GM18867 (cell line): ENCODE measurements at regions not wholly inside any gene's neighbourhood (a gene's known extent, or its start where the extent isn't known, plus 50 kb on each side); places are given as distances from the start of the nearest gene placed in this dataset.

Experiments used
- ATAC-seq: cut with Tn5 transposase; IDR thresholded peaks from one replicate; pipeline ENCODE4 v1.9.1; 2021; ENCODE audit warnings: mild to moderate bottlenecking, moderate library complexity; ENCODE audit not compliant: unreplicated experiment

DNA sequence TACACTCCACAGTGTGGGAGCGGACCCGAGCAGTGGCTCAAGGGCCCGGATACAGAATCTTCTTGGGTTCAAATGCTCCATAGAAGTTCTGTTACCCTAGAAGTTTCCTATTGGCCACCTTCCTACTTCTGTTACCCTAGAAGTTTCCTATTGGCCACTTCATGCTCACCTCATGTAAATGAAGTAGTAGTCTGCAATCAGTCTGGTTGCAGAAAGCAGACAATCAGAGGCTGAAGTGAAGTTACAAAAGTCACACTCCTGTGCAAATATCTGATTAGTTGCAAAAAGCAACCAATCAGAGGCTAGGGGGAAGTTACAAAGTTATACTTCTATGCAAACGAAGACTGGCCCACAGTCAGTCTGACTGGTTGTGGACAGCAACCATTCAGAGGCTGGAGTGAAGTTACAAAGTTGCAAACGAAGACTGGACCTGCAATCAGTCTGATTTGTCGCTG lies 77.8 kb upstream of the CPNE8 start:
- ATAC-seq, result no peak

DNA sequence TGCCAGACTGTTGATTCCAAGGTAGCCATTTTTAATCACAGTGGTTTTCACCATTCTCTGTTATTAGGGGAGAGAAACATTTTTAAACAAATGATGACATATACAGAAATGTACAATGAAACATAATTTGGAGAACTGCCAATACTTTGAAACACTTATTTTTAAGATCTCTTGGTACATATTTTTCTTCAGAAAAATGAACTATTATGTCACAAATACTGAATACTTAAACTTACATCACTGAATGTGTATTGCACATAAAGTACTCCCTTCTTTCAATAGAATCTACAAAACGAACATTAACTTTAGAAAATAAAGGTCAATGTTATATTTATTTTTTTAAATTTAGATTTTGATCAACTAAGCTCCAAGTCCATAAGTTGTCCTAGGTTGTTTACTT lies 71.7 kb upstream of the CPNE8 start:
- no peak for ATAC-seq

DNA sequence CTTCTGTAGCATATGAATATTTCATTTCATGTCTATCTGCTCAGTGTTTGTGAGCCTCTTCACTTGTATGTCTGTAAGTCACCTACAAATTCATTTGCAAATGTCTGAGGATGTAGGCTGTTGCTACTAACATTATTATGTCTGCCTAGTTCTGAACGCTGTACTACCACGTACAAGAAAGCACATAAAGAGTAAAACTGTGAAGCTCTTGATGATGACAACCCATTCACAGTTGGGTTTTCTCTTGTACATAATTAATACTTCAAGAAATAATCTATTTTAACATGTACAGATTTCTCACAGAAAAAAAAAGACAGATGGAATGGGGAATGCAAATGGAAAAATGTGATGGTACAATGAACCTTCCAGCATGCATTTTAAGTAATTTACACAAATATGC lies 64.3 kb upstream of the CPNE8 start:
- ATAC-seq, result no peak

DNA sequence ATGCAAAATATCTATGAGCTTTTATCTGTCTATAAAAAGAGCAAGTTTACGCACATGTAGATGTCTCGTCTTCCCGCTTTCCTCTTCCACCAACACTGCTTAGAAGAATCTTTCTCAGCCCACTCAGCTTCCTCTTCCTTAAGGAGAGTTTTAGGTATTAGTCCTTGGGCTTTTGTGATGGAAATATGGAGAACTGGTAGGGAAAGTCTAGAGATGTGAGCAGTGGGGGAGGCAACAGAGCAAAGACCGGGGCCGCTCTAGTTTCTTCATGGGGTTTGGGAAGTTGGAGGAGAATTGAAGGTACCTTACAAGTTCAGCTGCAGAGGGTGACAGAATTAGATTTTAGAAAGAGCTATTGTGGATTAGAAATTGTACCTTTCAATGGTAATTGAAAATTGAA lies 56.3 kb upstream of the CPNE8 start:
- no peak for ATAC-seq

DNA sequence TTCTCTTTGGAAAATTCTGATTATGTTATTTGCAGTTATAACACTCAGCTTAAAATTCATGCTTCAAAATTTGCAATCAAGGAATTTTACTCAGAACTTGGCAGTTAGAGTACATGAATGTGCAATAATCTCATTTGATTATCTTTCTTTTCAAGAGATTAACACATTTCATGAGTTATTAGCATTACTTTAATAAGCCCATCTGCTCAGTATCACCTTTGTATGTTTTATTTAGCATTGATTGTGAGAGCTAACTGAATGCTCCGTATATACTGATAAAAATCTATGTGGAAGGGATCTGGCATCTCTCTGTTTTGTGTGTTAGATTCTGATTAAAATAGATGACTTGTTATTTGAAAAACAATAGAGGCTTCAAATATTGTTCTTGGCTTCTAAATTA lies 55.6 kb upstream of the CPNE8 start:
- ATAC-seq, result no peak

DNA sequence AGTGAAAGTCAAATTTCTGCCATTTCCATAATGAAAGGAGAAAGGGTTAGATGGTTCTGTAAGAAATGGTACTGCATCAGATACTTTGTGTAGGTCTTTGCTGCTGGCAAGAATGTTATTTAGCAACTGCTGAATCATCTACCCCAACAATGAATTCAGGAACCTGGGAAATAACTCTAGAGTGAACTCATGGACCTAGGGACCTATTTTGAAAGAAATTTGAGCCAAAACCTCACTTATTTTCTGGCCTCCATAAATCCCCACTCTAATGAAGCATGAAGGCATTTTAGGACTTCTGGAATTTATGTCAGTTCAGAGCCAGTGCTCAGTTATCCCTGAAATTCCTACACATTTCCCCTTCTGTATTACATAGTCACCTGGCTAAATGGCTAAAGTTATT lies 50.9 kb upstream of the CPNE8 start:
- ATAC-seq, result no peak
